SH-SY5Y (cell line): ENCODE measurements at regions not wholly inside any gene's neighbourhood (a gene's known extent, or its start where the extent isn't known, plus 50 kb on each side); places are given as distances from the start of the nearest gene placed in this dataset.

Experiments
- GATA2 ChIP-seq: IDR thresholded peaks from 2 replicates; pipeline ENCODE4 v1.6.1; 2011; ENCODE audit warnings: mild to moderate bottlenecking, low read depth, low read length
- GATA3 ChIP-seq: IDR thresholded peaks from 2 replicates; pipeline ENCODE4 v1.6.1; 2011; ENCODE audit warnings: low read depth, mild to moderate bottlenecking, low read length, moderate library complexity

GRCh38 chr20:61121661-61122060 lies 130.4 kb upstream of the CDH4 start:
- TF ChIP-seq GATA3: no peak
- TF ChIP-seq GATA2: no peak
